WERI-Rb-1 (cell line): ENCODE measurements at regions not wholly inside any gene's neighbourhood (a gene's known extent, or its start where the extent isn't known, plus 50 kb on each side); places are given as distances from the start of the nearest gene placed in this dataset.
A peak's percentile ranks its signal among the peaks of the same experiment; 100 is the strongest.

Experiments
- DNase-seq: peaks from one replicate; pipeline ENCODE4 v3.0.0-alpha.2; 2020
- H3K27ac ChIP-seq: fragments of 250-450 bp; sonication (Bioruptor Pico); 2 replicates; pipeline ENCODE4 v1.5.1; 2020; ENCODE audit warnings: mild to moderate bottlenecking, moderate library complexity
- H3K27me3 ChIP-seq: fragments of 250-450 bp; sonication (Bioruptor Pico); 2 replicates; pipeline ENCODE4 v1.5.1; 2021; ENCODE audit warnings: mild to moderate bottlenecking, low read depth, moderate library complexity; ENCODE audit not compliant: insufficient read depth, severe bottlenecking
- H3K36me3 ChIP-seq: fragments of 250-450 bp; sonication (Bioruptor Pico); 2 replicates; pipeline ENCODE4 v1.5.1; 2020; ENCODE audit warnings: mild to moderate bottlenecking, moderate library complexity
- H3K4me3 ChIP-seq: 2 replicates; pipeline ENCODE4 v1.5.1; 2011; ENCODE audit warnings: low read depth, mild to moderate bottlenecking, control low read depth, low read length
- H3K9me3 ChIP-seq: fragments of 250-450 bp; sonication (Bioruptor Pico); 2 replicates; pipeline ENCODE4 v1.5.1; 2021; ENCODE audit warnings: mild to moderate bottlenecking, moderate library complexity; ENCODE audit not compliant: severe bottlenecking
- CTCF ChIP-seq: IDR thresholded peaks from 2 replicates; pipeline ENCODE4 v1.5.1; 2011; ENCODE audit warnings: low read depth, mild to moderate bottlenecking, control low read depth, inconsistent platforms, low read length

GRCh38 chr6:165183496-165184140, 125.8 kb downstream of the C6orf118 start:
- no peak for TF ChIP-seq CTCF
- no peak overlapping the region for H3K4me3 ChIP-seq
- H3K9me3 ChIP-seq: peaks cover 5% of the 10 kb centered on the region
- no peaks in the 10 kb centered on the region for H3K36me3 ChIP-seq
- DNase-seq: no peak
- no peak overlapping the region for H3K27ac ChIP-seq
- H3K27me3 ChIP-seq: no peaks in the 10 kb centered on the region

- DNase-seq: no peak
- no peak for TF ChIP-seq CTCF
- Histone ChIP-seq H3K27ac (no peak overlapping the region), H3K9me3 (peaks cover 5% of the 10 kb centered on the region), H3K36me3 (no peaks in the 10 kb centered on the region), H3K4me3 (no peak overlapping the region), H3K27me3 (no peaks in the 10 kb centered on the region)
These were observed 126.3 kb downstream of the C6orf118 start for GRCh38 chr6:165183071-165183470.

DNA sequence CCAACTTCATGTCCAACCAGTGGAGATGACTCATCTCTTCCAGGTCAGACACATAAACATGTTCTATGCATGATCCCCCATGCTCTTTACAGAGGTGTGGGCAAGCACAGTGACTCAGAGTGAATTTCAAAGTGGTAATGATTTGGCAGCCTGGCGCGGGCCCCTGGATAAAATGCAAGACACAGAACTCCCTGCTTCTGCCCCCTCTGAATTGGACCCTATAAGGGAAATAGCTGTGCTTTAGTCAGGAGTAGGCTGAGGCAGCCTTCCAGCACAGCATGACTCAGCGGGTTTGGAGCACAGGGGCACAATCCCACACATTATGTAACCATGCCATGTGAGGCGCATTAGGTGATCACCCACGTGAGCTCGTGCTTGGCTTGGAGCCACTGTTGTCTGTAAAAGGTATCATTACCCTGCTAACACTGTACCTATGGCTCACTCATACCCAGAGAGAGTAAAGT, 127.4 kb downstream of the C6orf118 start:
- H3K4me3 ChIP-seq: no peak overlapping the region
- peaks cover 5% of the 10 kb centered on the region for H3K9me3 ChIP-seq
- no peak for TF ChIP-seq CTCF
- no peaks in the 10 kb centered on the region for H3K36me3 ChIP-seq
- no peaks in the 10 kb centered on the region for H3K27me3 ChIP-seq
- H3K27ac ChIP-seq: no peak overlapping the region
- DNase-seq: no peak

DNA sequence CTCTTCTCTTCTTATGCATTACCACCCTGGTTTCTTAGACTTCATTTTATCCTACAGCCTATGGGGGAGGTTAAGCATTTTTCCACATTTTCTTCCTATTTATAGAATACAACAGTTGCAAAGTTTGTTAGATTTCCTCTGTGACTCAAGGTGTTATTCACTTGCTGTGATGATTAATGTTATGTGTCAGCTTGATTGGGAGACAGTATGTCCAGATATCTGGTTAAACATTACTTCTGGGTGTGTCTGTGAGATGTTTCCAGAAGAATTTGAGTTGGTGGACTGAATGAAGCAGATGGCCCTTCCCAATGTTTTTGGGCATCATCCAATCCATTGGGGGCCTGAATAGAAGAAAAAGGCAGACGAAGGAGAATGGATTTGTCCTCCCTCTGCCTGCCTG, 131.3 kb downstream of the C6orf118 start:
- no peak for TF ChIP-seq CTCF
- no peak overlapping the region for H3K4me3 ChIP-seq
- no peak overlapping the region for H3K27ac ChIP-seq
- H3K27me3 ChIP-seq: no peaks in the 10 kb centered on the region
- DNase-seq: no peak
- peaks cover 5% of the 10 kb centered on the region for H3K9me3 ChIP-seq
- no peaks in the 10 kb centered on the region for H3K36me3 ChIP-seq

- Histone ChIP-seq H3K9me3 (no peaks in the 10 kb centered on the region), H3K27ac (no peak overlapping the region), H3K27me3 (no peaks in the 10 kb centered on the region), H3K36me3 (no peaks in the 10 kb centered on the region), H3K4me3 (no peak overlapping the region)
- DNase-seq: no peak
- TF ChIP-seq CTCF: no peak
These were observed 135.9 kb downstream of the C6orf118 start for GRCh38 chr6:165173484-165173883.

- DNase-seq: peak; percentile 58
- TF ChIP-seq CTCF: no peak
- Histone ChIP-seq H3K27me3 (no peaks in the 10 kb centered on the region), H3K27ac (no peak overlapping the region), H3K9me3 (peaks cover 11% of the 10 kb centered on the region), H3K36me3 (no peaks in the 10 kb centered on the region), H3K4me3 (no peak overlapping the region)
These were observed 141.5 kb downstream of the C6orf118 start for GRCh38 chr6:165167861-165168260.
